ENCODE measurements at regions not wholly inside any gene's neighbourhood (a gene's known extent, or its start where the extent isn't known, plus 50 kb on each side); places are given as distances from the start of the nearest gene placed in this dataset.

DNA sequence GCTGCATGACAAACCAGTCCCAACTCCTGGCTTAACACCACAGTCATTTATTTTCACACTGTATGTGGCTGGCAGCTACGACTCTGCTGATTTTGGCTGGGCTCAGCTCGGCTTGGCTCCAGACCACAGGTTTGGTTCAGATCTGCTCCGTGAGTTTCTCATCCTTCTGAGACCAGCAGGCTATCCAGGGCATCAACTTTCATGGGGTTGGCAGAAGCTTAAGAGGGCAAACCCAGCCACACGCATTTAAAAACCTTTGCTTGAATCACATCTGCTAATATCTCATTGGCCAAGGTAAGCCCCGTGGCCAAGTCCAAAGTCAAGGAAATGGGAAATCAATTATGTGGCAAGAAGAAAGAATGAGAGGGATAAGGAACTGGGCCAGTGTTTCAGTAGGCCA is 574.2 kb downstream of the MATN1 start:
- Histone ChIP-seq H3K9ac (ENCODE audit: control insufficient read depth, insufficient read depth, low read length) (no peak overlapping the region), H3K9me3 (replicated peaks; ENCODE audit: control insufficient read depth, insufficient read depth, low read length) (no peaks in the 10 kb centered on the region; the same call in 2 of the 3 replicates), H3K27ac (ENCODE audit: control insufficient read depth, insufficient read depth) (no peak overlapping the region), H4K20me1 (ENCODE audit: control insufficient read depth, insufficient read depth) (no peaks in the 10 kb centered on the region), H3K4me1 (ENCODE audit: control insufficient read depth, insufficient read depth, low read length) (no peaks in the 10 kb centered on the region), H3K4me3 (no peak overlapping the region), H3K27me3 (replicated peaks in 1 of 2; ENCODE audit: control insufficient read depth in 2 of 2, insufficient read depth in 2 of 2, low read length in 1 of 2) (no peaks in the 10 kb centered on the region), H3K4me2 (ENCODE audit: control insufficient read depth, insufficient read depth) (no peak overlapping the region), H3K79me2 (ENCODE audit: control insufficient read depth, insufficient read depth, low read length) (no peaks in the 10 kb centered on the region), H2AFZ (ENCODE audit: control insufficient read depth, low read depth, low read length) (no peak overlapping the region), H3K36me3 (ENCODE audit: control insufficient read depth in 2 of 2, insufficient read depth in 2 of 2, low read length in 1 of 2) (no peaks in the 10 kb centered on the region)
- ChIA-PET POLR2A (no interaction called here), CTCF (interaction anchor here (0.7 kb wide), 1 partner anchor 8 kb away, joined by 3 read pairs; no protein-coding TSS in a partner anchor), RAD21 (ENCODE audit: unreplicated experiment) (no interaction called here), SMC1A (ENCODE audit: uncharacterized antibody, unreplicated experiment) (no interaction called here)
- no peak for DNase-seq (ENCODE audit: low read depth, low spot score)
- TF ChIP-seq NFIC (IDR thresholded peaks at IDR 0.05; ENCODE audit: low read depth, low read length) (no peak), WRNIP1 (IDR thresholded peaks at IDR 0.05; ENCODE audit: borderline replicate concordance, low read depth, low read length) (no peak)
- no peak for ATAC-seq
- WGBS (ENCODE audit: insufficient coverage, insufficient replicate concordance, low lambda C conversion rate, missing lambda C conversion rate) = 9% methylated on average over 5 of the region's 5 CpGs
- FAIRE-seq = no peak
- no TSS peak for BruUV-seq (replicated peaks)
- intact Hi-C loops (cut with micrococcal nuclease; ENCODE audit: unreplicated experiment) = no loop called here
- in situ Hi-C loops (cut with MboI) = no loop called here

DNA sequence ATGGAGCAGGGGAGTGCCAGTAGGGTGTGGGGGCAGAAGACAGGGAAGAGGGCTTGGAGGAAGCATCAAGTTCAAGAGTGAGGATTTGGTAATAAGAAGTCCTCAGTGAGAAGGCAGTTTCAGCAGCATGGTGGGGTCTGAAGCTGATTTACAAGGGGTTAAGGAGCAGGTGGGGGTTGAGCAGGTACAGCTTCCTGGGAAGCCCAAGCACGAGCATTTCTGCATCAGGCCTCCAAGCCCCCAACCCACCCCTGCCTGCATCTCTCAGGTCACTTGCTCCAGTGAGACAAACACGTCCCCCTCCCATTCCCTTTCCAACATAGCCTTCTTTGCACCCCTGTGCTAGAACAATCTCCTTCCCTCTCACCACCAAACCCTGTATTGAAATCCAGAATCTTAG is 574.7 kb downstream of the MATN1 start:
- Histone ChIP-seq H3K4me1 (ENCODE audit: control insufficient read depth, insufficient read depth, low read length) (no peaks in the 10 kb centered on the region), H3K27ac (ENCODE audit: control insufficient read depth, insufficient read depth) (no peak overlapping the region), H3K4me3 (no peak overlapping the region), H3K4me2 (ENCODE audit: control insufficient read depth, insufficient read depth) (no peak overlapping the region), H3K36me3 (ENCODE audit: control insufficient read depth in 2 of 2, insufficient read depth in 2 of 2, low read length in 1 of 2) (no peaks in the 10 kb centered on the region), H3K9ac (ENCODE audit: control insufficient read depth, insufficient read depth, low read length) (no peak overlapping the region), H3K9me3 (replicated peaks; ENCODE audit: control insufficient read depth, insufficient read depth, low read length) (no peaks in the 10 kb centered on the region; the same call in 2 of the 3 replicates), H3K79me2 (ENCODE audit: control insufficient read depth, insufficient read depth, low read length) (no peaks in the 10 kb centered on the region), H2AFZ (ENCODE audit: control insufficient read depth, low read depth, low read length) (no peak overlapping the region), H3K27me3 (replicated peaks in 1 of 2; ENCODE audit: control insufficient read depth in 2 of 2, insufficient read depth in 2 of 2, low read length in 1 of 2) (no peaks in the 10 kb centered on the region), H4K20me1 (ENCODE audit: control insufficient read depth, insufficient read depth) (no peaks in the 10 kb centered on the region)
- SMC1A ChIA-PET (ENCODE audit: uncharacterized antibody, unreplicated experiment) = no interaction called here
- FAIRE-seq = no peak
- no peak for ATAC-seq
- RAD21 ChIA-PET (ENCODE audit: unreplicated experiment) = no interaction called here
- intact Hi-C loops (cut with micrococcal nuclease; ENCODE audit: unreplicated experiment) = no loop called here
- POLR2A ChIA-PET = no interaction called here
- no peak for DNase-seq (ENCODE audit: low read depth, low spot score)
- BruUV-seq (replicated peaks) = no TSS peak
- CTCF ChIA-PET = no interaction called here
- in situ Hi-C loops (cut with MboI) = no loop called here
- WGBS (ENCODE audit: insufficient coverage, insufficient replicate concordance, low lambda C conversion rate, missing lambda C conversion rate) = 5% methylated on average over 2 of the region's 2 CpGs
- no peak for TF ChIP-seq NFYB (IDR thresholded peaks at IDR 0.05; ENCODE audit: insufficient read depth, low read depth, low read length)
- TF ChIP-seq MYC (IDR thresholded peaks at IDR 0.05; ENCODE audit: insufficient read depth, insufficient read length, insufficient replicate concordance, low read length, severe bottlenecking) = no peak
- no peak for TF ChIP-seq RFX5 (IDR thresholded peaks at IDR 0.05; ENCODE audit: low read depth, low read length)
- TF ChIP-seq REST (IDR thresholded peaks at IDR 0.05; ENCODE audit: low read depth, low read length) = no peak
- no peak for TF ChIP-seq SUPT20H (IDR thresholded peaks at IDR 0.05; ENCODE audit: borderline replicate concordance, control insufficient read depth, low read depth, low read length)
- no peak for TF ChIP-seq BRCA1 (IDR thresholded peaks at IDR 0.05; ENCODE audit: low read depth, low read length)
- no peak for TF ChIP-seq SUZ12 (IDR thresholded peaks at IDR 0.05; ENCODE audit: unreplicated experiment)
- TF ChIP-seq NFXL1 (IDR thresholded peaks at IDR 0.05; ENCODE audit: borderline replicate concordance) = no peak
- no peak for TF ChIP-seq POLR2A (IDR thresholded peaks at IDR 0.05; ENCODE audit: low read depth, low read length)
- no peak for TF ChIP-seq ASH2L (IDR thresholded peaks at IDR 0.05; ENCODE audit: borderline replicate concordance, low read depth)
- TF ChIP-seq IRF3 (IDR thresholded peaks at IDR 0.05) = no peak
- no peak for TF ChIP-seq SIX5 (IDR thresholded peaks at IDR 0.05; ENCODE audit: low read depth, low read length, severe bottlenecking)
- TF ChIP-seq MYB (IDR thresholded peaks at IDR 0.05; ENCODE audit: borderline replicate concordance, low read depth, low read length) = no peak
